HG03342 (cell line): ENCODE measurements at regions not wholly inside any gene's neighbourhood (a gene's known extent, or its start where the extent isn't known, plus 50 kb on each side); places are given as distances from the start of the nearest gene placed in this dataset.
"Not testable (repeated sequence)": the region's sequence is repeated elsewhere in the genome, so short reads cannot be mapped to it uniquely, and the experiment has no call there.

ENCODE experiments used
- ATAC-seq: cut with Tn5 transposase; IDR thresholded peaks from one replicate; pipeline ENCODE4 v1.9.1; 2021; ENCODE audit warnings: mild to moderate bottlenecking, moderate library complexity; ENCODE audit not compliant: unreplicated experiment

- no peak for ATAC-seq
Measured at GRCh38 chr18:11388755-11389680, 220.4 kb upstream of the SLC35G4 start.

DNA sequence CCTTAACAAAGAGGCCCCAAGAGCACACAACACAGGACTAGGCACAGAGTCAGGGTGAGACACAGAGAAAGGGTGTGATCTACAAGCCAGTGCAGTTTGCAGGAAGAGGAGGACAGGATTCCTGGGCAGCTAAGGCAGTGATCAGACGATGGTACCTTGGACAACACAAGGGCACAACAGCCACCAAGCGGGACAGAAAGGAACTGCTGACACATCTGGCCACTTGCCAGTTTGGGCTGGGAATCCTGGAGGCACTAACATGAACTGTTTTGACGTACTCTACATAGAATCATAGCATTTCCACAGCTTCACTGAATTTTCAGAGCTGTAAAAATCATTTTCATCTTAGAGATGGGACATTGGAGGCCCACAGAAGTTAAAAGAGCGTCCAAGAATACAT lies 221.5 kb upstream of the SLC35G4 start:
- ATAC-seq = no peak

- no peak for ATAC-seq
Measured at GRCh38 chr18:11383381-11383780, 226.0 kb upstream of the SLC35G4 start.

DNA sequence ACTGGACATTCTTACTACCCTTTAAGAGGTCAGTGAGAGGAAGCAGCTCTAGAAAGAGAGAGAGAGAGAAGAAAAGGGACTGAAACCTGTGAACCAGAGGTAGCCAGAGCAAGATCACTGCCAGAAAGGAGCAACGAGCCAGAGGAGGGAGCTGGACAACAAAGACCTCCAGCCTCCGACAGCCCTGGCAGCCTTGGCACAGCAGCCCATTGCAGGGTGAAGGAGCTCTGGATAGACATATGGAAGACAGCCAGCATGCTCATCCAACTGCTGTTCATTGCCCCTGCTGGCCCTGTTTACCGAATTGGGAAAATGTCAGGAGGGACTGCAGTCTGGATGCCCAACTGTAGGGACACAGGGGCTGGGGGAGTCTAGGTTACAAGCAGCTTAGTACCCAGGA lies 228.4 kb upstream of the SLC35G4 start:
- no peak for ATAC-seq

DNA sequence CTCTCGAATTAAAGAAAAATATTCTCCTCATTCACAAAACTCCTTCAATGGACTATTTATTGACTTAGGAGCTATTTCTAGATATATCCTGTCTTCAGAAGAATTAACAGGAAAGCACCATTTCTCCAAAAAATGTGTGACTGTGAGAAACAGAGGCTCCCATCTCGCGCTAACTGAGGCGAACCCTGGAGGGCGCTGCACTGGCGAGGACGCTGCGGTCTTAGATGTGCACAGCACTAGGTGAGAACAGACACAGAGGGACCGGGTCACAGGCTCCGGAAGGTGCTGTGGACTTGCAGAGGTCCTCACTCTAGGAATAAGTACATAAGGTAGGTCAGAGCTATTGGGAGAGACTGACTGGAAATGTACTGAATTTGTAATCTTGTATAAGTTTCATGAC lies 229.7 kb upstream of the SLC35G4 start:
- ATAC-seq = no peak

DNA sequence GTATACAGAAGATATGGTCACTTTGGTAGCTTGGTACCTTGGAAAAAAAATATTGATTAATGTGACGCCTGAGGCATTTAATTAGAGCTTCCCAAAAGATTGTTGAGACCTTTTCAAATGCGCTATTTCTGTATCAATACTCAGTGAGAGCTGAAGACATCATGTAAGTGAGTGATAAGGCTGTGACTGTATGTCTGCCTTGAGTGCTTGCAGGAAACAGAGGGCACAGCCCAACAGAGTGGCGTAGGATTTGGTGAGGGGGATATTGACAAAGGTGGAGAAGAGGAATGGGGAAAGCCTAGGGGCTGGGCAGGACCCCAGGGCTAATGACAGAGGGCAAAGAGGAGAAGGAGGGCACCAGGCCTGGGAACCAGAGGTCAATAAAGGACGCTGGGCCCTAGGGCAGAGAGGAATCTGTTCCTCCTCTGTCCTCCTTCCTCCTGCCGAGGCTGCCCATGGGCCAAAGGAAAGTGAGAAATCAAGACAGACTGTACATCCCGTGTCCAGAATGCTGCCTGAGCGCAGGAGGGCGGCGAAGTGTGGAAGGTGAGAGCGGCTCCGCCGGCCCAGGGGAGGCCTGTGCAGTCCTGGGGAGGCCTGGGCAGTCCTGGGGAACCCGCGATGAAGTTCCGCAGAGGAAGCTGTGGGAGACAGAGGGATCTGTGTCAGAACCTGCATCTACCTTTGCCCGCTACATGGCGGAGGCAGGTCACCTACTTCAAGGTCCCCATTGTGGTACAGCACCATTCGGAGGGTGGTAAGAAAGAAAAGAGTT lies 228.6 kb upstream of the PIEZO2 start:
- ATAC-seq = no peak

DNA sequence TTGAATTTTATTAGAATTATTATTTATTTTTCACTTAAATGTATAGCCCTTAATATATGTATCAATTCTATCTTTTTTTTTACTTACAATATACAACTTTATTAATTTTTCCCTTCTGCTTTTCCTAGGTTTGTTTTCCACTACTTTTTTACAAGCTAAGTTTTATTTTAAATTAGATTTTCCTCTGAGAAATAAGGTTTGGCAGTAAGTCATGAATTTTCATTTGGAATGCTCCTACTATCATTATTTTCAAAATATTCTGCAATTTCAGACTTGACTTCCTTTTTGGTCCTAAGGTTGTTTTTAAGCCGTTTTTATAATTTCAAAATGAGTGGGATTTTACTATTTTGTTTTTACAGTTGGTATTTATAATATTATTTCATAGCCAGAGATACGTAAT lies 222.8 kb upstream of the PIEZO2 start:
- ATAC-seq = no peak

- ATAC-seq = no peak
Measured at GRCh38 chr18:11369556-11369955, 220.2 kb upstream of the PIEZO2 start.

- no peak for ATAC-seq
Measured at GRCh38 chr18:11368020-11368419, 218.7 kb upstream of the PIEZO2 start.

DNA sequence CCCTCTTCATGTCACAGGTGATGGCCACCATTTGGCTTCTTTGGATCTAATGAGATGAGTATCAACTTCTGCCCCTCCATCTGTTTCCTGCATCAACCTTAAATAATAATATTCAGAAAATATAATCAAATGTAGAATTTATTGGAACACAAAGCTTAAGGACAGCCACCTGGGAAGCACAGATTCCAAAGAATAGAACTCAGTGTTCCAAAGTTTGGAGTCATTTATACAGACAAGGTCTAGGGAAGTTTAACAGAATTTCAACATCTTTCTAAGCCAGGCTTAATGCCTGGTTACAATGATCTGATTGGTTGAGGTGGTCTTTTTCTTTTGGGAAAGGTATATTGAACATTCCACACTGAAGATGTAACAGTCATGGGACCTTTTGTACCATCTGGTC lies 218.0 kb upstream of the PIEZO2 start:
- ATAC-seq = no peak

- no peak for ATAC-seq
Measured at GRCh38 chr18:11366410-11366809, 217.0 kb upstream of the PIEZO2 start.

- ATAC-seq = no peak
Measured at GRCh38 chr18:11362856-11363255, 213.5 kb upstream of the PIEZO2 start.

- not testable (repeated sequence) for ATAC-seq
Measured at GRCh38 chr18:11361862-11362261, 212.5 kb upstream of the PIEZO2 start.

DNA sequence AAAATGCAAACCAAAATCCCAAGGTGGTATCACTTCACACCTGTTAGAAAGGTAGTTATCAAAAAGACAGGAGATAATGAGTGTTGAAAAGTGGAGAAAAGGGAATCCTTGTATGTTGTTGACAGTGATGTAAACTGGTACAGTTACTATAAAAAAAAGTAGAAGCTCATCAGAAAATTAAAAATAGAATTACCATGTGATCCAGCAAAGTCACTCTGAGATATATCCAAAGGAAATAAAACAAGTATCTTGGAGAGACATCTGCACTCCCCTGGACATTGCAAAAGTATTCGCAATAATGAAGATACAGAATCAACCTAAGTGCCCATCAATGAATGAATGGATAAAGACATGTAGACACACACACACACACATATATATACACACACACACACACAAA lies 208.3 kb upstream of the PIEZO2 start:
- ATAC-seq = no peak

GRCh38 chr18:11344576-11344975 lies 195.2 kb upstream of the PIEZO2 start:
- not testable (repeated sequence) for ATAC-seq

- no peak for ATAC-seq
Measured at GRCh38 chr18:11343096-11343495, 193.7 kb upstream of the PIEZO2 start.

DNA sequence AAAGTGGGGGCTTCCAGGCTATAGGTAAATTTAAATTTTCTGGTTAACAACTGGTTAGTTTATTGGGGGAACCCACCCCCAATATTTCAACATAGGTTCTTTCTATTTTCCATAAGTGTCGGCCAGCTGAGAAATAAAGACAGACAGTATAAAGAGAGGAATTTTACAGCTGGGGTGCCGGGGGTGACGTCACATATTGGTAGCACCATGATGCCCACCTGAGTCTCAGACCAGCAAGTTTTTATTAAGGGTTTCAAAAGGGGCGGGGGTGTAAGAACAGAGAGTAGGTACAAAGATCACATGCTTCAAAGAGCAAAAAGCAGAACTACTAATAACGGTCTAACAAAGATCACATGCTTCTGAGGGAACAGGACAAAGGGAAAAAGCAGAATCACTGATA lies 192.7 kb upstream of the PIEZO2 start:
- not testable (repeated sequence) for ATAC-seq

- ATAC-seq = no peak
Measured at GRCh38 chr18:11339188-11339775, 189.9 kb upstream of the PIEZO2 start.

GRCh38 chr18:11336241-11336640 lies 186.9 kb upstream of the PIEZO2 start:
- no peak for ATAC-seq

DNA sequence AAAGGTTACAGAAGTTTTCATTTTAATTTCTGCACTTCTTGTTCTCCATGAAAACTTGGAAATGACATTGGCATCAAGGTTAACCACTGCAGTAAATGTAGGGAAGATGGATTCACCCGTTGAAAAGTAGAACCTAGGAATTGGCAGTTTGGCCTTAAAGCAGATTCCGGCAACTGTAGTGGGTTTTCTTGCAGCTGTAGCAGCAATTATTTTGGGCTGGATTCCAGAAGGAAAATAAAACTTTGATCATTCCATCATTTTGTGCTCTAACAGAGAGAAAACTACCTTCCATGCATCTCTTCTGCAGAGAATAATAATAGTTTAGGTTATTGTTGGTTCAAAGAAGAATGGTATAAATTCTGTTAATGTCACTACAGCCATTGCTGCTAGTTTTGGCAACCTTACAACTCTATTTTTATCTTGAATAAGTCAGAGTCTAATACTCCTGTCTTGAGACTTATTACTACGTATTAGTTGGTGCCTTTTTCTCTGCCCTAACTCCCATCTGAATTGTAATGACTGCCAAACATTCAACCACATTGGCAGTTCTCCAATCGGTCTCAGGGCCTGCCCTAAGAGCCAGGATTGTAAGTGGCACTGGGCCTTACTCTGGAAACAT lies 178.1 kb upstream of the PIEZO2 start:
- no peak for ATAC-seq
